ENCODE measurements at regions not wholly inside any gene's neighbourhood (a gene's known extent, or its start where the extent isn't known, plus 50 kb on each side); places are given as distances from the start of the nearest gene placed in this dataset.

- TF ChIP-seq CTCF (optimal IDR thresholded peaks at IDR 0.05 in 1 of 3, IDR thresholded peaks at IDR 0.05 in 1 of 3, conservative IDR thresholded peaks at IDR 0.05 in 1 of 3; ENCODE audit: extremely low read depth in 1 of 3, insufficient read depth in 2 of 3, low read length in 3 of 3) (no peak), EZH2 (IDR thresholded peaks at IDR 0.05; ENCODE audit: low read length) (no peak)
These were observed 128.3 kb downstream of the ANKRD60 start for GRCh38 chr20:58099956-58100730.
